Hepatocyte (in vitro differentiated cells): ENCODE measurements at regions not wholly inside any gene's neighbourhood (a gene's known extent, or its start where the extent isn't known, plus 50 kb on each side); places are given as distances from the start of the nearest gene placed in this dataset.

ENCODE experiments used
- CTCF ChIP-seq: fragments of 200-600 bp; sonication (generic); IDR thresholded peaks from 2 replicates; pipeline ENCODE4 v1.5.1; 2016; ENCODE audit warnings: antibody characterized with exemption, mild to moderate bottlenecking; ENCODE audit not compliant: poor library complexity
- EZH2 ChIP-seq: fragments of 200-600 bp; sonication (generic); IDR thresholded peaks from 2 replicates; pipeline ENCODE4 v1.6.1; 2016; ENCODE audit warnings: antibody characterized with exemption, mild to moderate bottlenecking, borderline replicate concordance

DNA sequence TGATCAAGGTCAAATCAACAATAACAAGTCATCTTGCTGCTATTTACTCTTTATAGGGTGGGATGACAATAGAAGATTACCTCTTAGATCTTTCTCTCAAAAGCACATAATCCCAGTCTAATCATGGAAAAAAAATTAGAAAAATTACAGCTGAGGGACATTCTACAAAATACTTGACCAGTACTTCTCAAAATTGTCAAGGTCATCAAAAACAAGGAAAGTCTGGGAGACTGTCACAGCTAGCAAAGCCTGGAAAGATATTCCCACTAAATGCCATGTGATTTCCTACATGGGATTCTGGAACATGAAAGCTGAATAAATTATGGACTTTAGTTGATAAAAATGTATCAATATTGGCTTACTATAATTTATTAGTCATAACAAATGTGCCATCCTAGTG is 276.2 kb downstream of the RNF144A start:
- TF ChIP-seq EZH2 = no peak
- TF ChIP-seq CTCF = no peak
